H1 (cell line): ENCODE measurements at regions not wholly inside any gene's neighbourhood (a gene's known extent, or its start where the extent isn't known, plus 50 kb on each side); places are given as distances from the start of the nearest gene placed in this dataset.

Experiments used
- CEBPB ChIP-seq: IDR thresholded peaks from 2 replicates; pipeline ENCODE4 v1.6.1; 2012; ENCODE audit warnings: low read depth, low read length
- CTCF ChIP-seq, 3 experiments: IDR thresholded peaks; 1 replicate in 2 of 3; 2 replicates in 1 of 3; pipeline versions ENCODE4 v1.5.1 to v1.6.1; 2011; ENCODE audit warnings: low read length in 3 of 3, mild to moderate bottlenecking in 3 of 3, inconsistent platforms in 2 of 3, low read depth in 1 of 3, moderate library complexity in 1 of 3; ENCODE audit not compliant: insufficient read depth in 1 of 3; ENCODE audit errors: control extremely low read depth in 1 of 3
- HDAC2 ChIP-seq, 2 experiments: fragments of 300-600 bp in 1 of 2; sonication (generic) in 1 of 2; IDR thresholded peaks; 2 replicates each; pipeline ENCODE4 v1.6.1; 2011 to 2012; ENCODE audit warnings: low read depth in 2 of 2, low read length in 2 of 2, mild to moderate bottlenecking in 2 of 2, moderate library complexity in 2 of 2, borderline replicate concordance in 1 of 2, inconsistent platforms in 1 of 2
- POU5F1 ChIP-seq: IDR thresholded peaks from 2 replicates; pipeline ENCODE4 v1.6.1; 2011; ENCODE audit warnings: low read depth, mild to moderate bottlenecking, low read length, moderate library complexity
- SP2 ChIP-seq: IDR thresholded peaks from 2 replicates; pipeline ENCODE4 v1.6.1; 2012; ENCODE audit warnings: mild to moderate bottlenecking, low read length, inconsistent platforms

DNA sequence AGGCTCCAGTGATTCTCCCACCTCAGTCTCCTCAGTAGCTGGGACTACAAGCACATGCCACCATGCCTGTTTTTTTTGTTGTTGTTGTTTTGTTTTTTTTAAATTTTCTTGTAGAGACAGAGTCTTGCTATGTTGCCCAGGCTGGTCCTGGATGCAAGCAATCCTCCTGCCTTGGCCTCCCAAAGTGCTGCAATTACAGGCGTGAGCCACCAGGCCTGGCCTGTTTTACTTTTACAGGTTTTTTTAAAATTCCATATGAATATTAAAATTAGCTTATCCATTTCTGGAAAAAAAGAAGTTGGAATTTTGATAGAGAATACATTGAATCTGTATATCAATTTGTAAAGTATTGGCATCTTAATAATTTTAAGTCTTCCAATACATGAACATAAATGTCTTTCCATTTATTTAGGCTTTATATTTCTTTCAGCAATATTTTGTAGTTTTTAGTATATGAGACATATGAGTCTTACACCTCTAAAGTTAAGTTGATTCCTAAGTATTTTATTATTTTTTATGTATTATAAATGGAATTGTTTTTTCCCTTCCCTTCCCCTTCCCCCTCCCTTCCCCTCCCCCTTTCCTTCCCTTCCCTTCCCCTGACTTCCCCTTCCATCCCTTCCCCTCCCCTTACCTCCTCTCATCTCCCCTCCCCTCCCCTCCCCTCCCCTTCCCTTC, 323.5 kb upstream of the SALL1 start (continued):
- no peak for TF ChIP-seq CTCF (IDR thresholded peaks at IDR 0.05; ENCODE audit: control extremely low read depth in 1 of 3, insufficient read depth in 1 of 3, low read depth in 1 of 3, low read length in 3 of 3)
- no peak for TF ChIP-seq POU5F1
- TF ChIP-seq HDAC2 (IDR thresholded peaks at IDR 0.05; ENCODE audit: borderline replicate concordance in 1 of 2, low read depth in 2 of 2, low read length in 2 of 2), result no peak
- TF ChIP-seq CEBPB, result no peak
- no peak for TF ChIP-seq SP2
- TF ChIP-seq, all 59 proteins: peak for 0
